ENCODE measurements at regions not wholly inside any gene's neighbourhood (a gene's known extent, or its start where the extent isn't known, plus 50 kb on each side); places are given as distances from the start of the nearest gene placed in this dataset.
"Not testable (repeated sequence)": the region's sequence is repeated elsewhere in the genome, so short reads cannot be mapped to it uniquely, and the experiment has no call there.

DNA sequence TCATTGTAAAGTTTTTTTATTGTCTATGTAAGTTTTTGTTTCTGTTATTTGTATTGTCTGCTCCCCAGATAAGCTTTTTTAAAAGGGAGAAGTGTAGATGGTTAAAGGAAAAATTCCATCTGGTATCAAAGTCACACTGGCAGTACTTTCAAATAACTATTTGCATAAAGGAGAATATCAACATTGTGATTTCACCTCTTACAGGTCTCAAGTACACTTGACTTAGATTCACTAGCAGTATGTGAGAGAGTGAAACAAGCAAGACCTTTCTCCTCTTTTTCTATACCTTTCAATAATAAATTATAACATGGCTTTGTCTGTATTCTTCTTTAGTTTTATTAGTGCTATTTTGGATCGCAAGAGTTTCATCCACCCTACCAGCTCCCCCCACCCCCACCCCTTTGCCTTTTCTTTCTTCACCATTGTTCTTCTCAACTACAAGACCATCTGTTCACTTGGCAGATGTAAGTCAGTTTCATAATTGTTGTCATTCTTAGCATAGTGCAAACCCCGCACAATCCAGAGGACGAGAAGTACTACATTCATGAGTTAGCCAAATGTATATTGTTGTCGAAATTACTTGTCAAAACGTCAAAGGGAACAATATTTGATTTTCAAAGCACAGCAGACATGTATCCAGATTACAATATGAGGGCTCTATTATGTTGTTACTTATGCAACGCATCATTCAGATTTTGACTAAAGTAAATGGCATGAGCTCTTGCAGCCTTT, 602.7 kb upstream of the FLRT2 start:
- DNase-seq = no peak

DNA sequence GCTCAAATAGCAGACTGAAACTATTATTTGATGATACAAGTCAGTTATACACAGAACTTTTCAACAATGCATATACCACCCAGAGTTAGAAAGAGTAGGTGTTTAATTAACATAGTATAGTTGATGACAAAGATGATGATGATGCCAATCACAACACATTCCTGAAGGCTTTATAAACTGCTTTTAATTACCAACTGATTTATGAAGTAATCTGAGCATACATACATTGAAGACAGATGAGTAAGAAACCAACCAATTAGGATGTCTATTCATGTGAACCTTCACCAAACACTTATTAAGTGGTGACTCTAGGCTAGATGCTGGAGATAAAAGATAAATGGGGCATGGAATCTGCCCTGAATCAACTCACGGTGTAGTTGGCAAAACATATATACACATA, 600.9 kb upstream of the FLRT2 start:
- DNase-seq = no peak

- no peak for DNase-seq
Measured at GRCh38 chr14:84929834-84930233, 600.1 kb upstream of the FLRT2 start.

- DNase-seq = no peak
Measured at GRCh38 chr14:84937016-84937415, 592.9 kb upstream of the FLRT2 start.

- DNase-seq = no peak
Measured at GRCh38 chr14:84937449-84937848, 592.5 kb upstream of the FLRT2 start.

- not testable (repeated sequence) for DNase-seq
Measured at GRCh38 chr14:84944901-84945300, 585.0 kb upstream of the FLRT2 start.

- DNase-seq = no peak
Measured at GRCh38 chr14:84959851-84960520, 570.0 kb upstream of the FLRT2 start.

DNA sequence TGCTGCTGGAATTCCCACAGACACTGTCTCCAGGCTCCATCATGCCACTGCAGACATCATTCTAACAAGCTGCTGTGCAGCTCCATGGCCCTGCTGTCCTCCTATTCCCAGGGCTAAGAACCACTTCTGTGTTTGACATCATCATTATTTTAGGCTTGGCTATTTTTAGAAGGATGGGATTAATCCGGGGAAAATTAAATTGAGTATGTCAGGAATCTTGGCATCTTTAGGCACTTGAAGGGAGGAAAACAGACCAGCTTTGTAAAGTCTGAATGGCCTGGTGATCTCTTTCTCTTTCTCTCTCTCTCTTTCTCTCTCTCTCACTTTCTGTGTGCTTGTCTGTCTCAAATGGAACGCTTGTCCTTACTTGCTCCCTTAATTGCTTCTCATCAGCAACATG, 568.3 kb upstream of the FLRT2 start:
- no peak for DNase-seq

DNA sequence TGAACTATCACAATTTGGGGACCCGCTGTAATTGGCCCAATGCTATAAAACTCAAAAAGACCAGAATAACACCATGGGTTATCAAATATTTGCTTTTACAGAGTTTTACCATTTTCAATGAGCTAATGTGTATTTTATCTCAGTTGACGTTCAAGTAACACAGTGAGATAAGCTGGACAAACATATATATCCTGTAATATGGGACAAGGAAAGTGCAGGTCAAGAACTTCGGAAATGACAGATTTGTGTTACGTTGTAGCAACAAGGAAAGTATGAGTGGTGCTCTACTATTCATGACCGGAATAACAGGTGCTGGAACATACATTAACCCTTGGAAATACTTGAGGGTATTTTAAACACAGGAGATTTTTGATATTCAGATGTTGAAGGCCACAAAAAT, 566.4 kb upstream of the FLRT2 start:
- DNase-seq = no peak

GRCh38 chr14:84965279-84965678, 564.7 kb upstream of the FLRT2 start:
- no peak for DNase-seq

GRCh38 chr14:84969501-84969900, 560.4 kb upstream of the FLRT2 start:
- no peak for DNase-seq

- no peak for DNase-seq
Measured at GRCh38 chr14:84975241-84975902, 554.6 kb upstream of the FLRT2 start.

DNA sequence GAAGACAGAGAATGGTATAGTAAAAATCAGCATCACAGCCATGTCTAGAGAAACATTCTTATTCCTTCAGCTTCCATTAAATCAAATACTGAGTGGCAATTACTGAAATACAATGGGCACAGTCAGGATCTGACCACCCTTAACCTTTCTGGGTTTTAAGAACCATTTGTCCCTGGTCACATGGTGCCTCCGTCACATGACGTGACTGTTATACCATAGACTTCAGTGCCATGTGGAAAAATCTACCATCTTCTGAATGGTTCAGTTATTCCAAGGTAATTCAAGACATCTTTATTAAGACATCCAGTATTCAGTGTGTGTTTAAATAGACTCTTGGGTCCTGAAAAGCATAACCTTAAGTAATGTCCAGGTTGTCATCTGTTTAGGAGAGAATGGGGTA, 553.1 kb upstream of the FLRT2 start:
- DNase-seq = no peak

DNA sequence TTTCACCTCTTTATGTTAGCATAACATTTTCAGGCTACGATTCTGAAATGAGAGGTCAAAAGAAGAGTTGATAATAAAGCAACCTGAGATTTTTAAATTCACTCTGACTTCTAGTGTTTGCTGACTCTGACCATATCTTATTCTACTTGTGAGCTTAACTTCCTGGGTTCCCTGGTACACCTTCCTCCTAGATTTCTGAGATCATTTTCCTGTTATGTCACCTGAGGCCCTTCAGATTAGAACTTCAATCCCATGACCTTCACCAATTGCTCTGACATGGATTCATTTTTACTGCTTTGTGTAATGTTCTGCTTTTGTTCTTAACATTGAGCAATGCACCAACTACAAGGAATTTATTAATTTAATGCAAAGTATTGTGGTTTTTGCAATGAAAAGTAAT, 542.9 kb upstream of the FLRT2 start:
- no peak for DNase-seq

DNA sequence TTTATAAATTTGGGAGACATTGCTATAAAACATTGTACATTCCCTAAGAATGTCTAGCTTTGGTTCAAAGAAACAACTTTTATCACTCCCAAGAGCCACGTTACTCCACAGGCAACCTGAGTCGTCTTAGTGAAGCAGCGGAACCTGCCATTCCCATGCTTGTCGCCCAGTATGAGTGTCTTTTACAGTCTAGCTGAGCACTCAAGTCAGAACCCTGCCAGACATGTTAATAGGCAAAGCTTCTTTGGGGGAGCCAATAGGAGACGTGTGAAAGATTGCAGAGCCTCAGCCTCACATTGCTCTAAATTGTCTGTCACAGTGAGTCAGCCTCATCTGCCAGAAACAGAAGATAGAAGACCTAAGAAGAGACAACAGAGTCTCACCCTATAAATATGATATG, 541.6 kb upstream of the FLRT2 start:
- DNase-seq = no peak

DNA sequence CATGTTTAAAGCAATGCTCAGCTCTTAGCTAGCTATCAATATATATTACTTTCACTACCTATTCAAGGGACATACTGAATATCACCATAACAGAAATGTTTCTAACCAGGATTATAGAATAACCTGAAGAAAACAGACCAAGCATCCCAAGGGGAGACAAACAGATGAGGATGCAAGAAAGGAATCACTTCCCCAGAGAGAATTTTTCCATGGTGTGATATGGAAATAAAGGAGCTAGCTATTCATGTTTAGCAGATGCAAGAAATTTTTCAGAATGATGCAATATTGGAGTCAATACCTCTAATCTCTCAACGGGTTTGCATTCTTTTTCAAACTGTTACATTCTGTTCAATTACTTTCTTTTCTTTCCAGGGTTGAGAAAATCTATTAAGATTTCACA, 538.9 kb upstream of the FLRT2 start:
- DNase-seq = no peak

DNA sequence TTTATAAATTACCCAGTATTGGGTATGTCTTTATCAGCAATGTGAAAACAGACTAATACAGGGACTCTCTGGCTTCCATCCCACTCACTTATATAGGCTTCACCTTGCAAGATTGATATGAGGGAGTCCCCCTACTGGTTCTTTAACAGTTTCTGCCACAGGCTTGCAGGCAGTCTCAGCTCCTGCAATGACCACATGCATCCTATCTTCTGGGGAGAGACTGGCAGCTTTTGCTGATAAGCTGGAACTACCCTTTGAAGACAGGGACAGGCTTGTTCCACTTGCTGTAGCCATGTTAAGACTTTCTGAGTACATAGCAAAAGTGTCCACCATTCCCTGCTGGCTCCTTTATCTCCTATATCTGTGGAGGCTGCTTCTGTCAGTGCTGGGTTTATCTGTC, 531.7 kb upstream of the FLRT2 start:
- DNase-seq = no peak

GRCh38 chr14:85002846-85003245, 527.1 kb upstream of the FLRT2 start:
- no peak for DNase-seq

- no peak for DNase-seq
Measured at GRCh38 chr14:85003805-85004204, 526.1 kb upstream of the FLRT2 start.

- DNase-seq = no peak
Measured at GRCh38 chr14:85009506-85009905, 520.4 kb upstream of the FLRT2 start.

DNA sequence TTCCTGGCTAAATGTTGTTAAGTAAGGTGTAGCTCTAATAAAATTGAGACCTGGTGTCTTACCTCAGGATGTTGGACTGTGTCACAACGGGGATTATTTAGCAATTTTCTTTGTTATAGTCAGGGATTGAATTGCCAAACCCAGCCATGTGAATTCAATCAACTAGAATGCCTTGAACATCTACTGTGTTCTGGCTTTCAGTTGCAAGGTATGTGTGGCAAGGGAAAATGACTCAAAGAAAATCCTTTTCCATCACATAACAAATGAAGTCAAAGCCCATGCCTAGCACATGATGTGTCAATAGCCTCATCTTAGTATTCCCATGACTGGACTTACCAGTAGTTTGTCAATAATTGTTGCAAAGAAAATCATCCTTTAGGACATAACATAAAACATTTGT, 519.8 kb upstream of the FLRT2 start:
- no peak for DNase-seq

GRCh38 chr14:85016496-85016895, 513.4 kb upstream of the FLRT2 start:
- DNase-seq = peak; percentile 42

DNA sequence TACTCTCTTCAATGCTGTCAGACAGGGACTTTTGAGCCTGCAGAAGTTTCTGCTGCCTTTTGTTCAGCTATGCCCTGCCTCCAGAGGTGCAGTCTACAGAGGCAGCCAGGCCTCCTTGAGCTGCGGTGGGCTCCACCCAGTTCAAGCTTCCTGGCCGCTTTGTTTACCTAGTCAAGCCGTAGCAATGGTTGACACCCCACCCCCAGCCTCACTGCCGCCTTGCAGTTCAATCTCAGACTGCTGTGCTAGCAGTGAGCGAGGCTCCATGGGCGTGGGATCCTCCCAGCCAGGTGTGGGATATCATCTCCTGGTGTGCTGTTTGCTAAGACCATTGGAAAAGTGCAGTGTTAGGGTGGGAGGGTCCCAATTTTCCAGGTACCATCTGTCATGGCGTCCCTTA, 506.1 kb upstream of the FLRT2 start:
- DNase-seq = not testable (repeated sequence)

GRCh38 chr14:85024931-85025330, 505.0 kb upstream of the FLRT2 start:
- no peak for DNase-seq
